Transverse colon (tissue), 4 donors: ENCODE measurements at regions not wholly inside any gene's neighbourhood (a gene's known extent, or its start where the extent isn't known, plus 50 kb on each side); places are given as distances from the start of the nearest gene placed in this dataset.

Experiments used
- DNase-seq: peaks from one replicate; pipeline ENCODE4 v3.0.0-alpha.2; 2019
- H3K27ac ChIP-seq, 4 donors: fragments of 200-600 bp; sonication (generic); 2 replicates each; pipeline ENCODE4 v1.5.1; 2016 to 2018; ENCODE audit warnings: inconsistent platforms in 4 of 4
- H3K27me3 ChIP-seq: fragments of 200-600 bp; sonication (generic); 2 replicates; pipeline ENCODE4 v1.5.1; 2017; ENCODE audit warnings: inconsistent platforms
- H3K36me3 ChIP-seq, 4 donors: fragments of 200-600 bp; sonication (generic); 2 replicates each; pipeline ENCODE4 v1.5.1; 2017 to 2019; ENCODE audit warnings: inconsistent platforms in 4 of 4
- H3K4me1 ChIP-seq, 4 donors: fragments of 200-600 bp; sonication (generic); 2 replicates each; pipeline ENCODE4 v1.5.1; 2017 to 2020; ENCODE audit warnings: inconsistent platforms in 4 of 4
- H3K4me3 ChIP-seq, 4 donors: fragments of 200-600 bp; sonication (generic); 1 replicate in 1 of 4; 2 replicates in 3 of 4; pipeline versions ENCODE4 v1.5.1 to v1.6.1; 2017 to 2019; ENCODE audit warnings: inconsistent platforms in 4 of 4
- H3K9me3 ChIP-seq, 2 donors: fragments of 200-600 bp; sonication (generic); 2 replicates each; pipeline ENCODE4 v1.5.1; 2017 to 2019; ENCODE audit warnings: inconsistent platforms in 2 of 2
- EP300 ChIP-seq: sonication (generic); formaldehyde crosslinking; IDR thresholded peaks from one replicate; pipeline ENCODE4 v1.6.1; 2017; ENCODE audit warnings: antibody characterized with exemption, low read depth
- POLR2A ChIP-seq: fragments of 450-650 bp; IDR thresholded peaks from one replicate; pipeline ENCODE4 v1.6.1; 2016; ENCODE audit warnings: antibody characterized with exemption, mild to moderate bottlenecking, moderate library complexity
- POLR2AphosphoS5 ChIP-seq, 3 donors: sonication (generic); formaldehyde crosslinking; IDR thresholded peaks; one replicate each; pipeline ENCODE4 v1.6.1; 2016; ENCODE audit warnings: antibody characterized with exemption in 3 of 3
- WGBS, 2 donors: methylation state at CpG; one replicate each; pipeline ENCODE4 v1.1.5; 2018; ENCODE audit warnings: low coverage in 1 of 2; 5-methylcytosine and 5-hydroxymethylcytosine counted together
- in situ Hi-C, 4 donors: fragments of 200-750 bp; cut with MboI; loops; one replicate each; pipeline versions ENCODE4 v1.15.0 to v1.15.1; 2017; ENCODE audit warnings: low sequenced_read_pairs in 3 of 4, low pct_ligation_motif_present in 1 of 4, low pct_unique_long_range_greater_than_20kb in 1 of 4
- intact Hi-C: fragments of 100-400 bp; cut with DNase I; formaldehyde crosslinking; loops from one replicate; pipeline ENCODE4 v1.15.1; 2023; ENCODE audit warnings: low total_unique reads
- TF ChIP-seq, protein P1 (sequence below), 5 experiments: fragments of 200-600 bp in 3 of 5; fragments of 450-650 bp in 2 of 5; sonication (generic) in 3 of 5; IDR thresholded peaks; 1 replicate in 2 of 5; 2 replicates in 3 of 5; pipeline ENCODE4 v1.5.1; 2016 to 2017; ENCODE audit warnings: antibody characterized with exemption in 5 of 5, inconsistent platforms in 3 of 5, mild to moderate bottlenecking in 2 of 5, moderate library complexity in 1 of 5

- DNase-seq, result no peak
- no peak overlapping the region for H3K4me3 ChIP-seq
- intact Hi-C loops, result no loop called here
- H3K27me3 ChIP-seq, result no peaks in the 10 kb centered on the region
- H3K36me3 ChIP-seq, result no peaks in the 10 kb centered on the region
- no peak for TF ChIP-seq POLR2A
- no peak for TF ChIP-seq POLR2AphosphoS5 (IDR thresholded peaks at IDR 0.05)
- TF ChIP-seq, protein P1, sequence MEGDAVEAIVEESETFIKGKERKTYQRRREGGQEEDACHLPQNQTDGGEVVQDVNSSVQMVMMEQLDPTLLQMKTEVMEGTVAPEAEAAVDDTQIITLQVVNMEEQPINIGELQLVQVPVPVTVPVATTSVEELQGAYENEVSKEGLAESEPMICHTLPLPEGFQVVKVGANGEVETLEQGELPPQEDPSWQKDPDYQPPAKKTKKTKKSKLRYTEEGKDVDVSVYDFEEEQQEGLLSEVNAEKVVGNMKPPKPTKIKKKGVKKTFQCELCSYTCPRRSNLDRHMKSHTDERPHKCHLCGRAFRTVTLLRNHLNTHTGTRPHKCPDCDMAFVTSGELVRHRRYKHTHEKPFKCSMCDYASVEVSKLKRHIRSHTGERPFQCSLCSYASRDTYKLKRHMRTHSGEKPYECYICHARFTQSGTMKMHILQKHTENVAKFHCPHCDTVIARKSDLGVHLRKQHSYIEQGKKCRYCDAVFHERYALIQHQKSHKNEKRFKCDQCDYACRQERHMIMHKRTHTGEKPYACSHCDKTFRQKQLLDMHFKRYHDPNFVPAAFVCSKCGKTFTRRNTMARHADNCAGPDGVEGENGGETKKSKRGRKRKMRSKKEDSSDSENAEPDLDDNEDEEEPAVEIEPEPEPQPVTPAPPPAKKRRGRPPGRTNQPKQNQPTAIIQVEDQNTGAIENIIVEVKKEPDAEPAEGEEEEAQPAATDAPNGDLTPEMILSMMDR (IDR thresholded peaks at IDR 0.05), result no peak
- in situ Hi-C loops, result no loop called here
- no peaks in the 10 kb centered on the region for H3K9me3 ChIP-seq
- H3K27ac ChIP-seq, result no peak overlapping the region
- no peaks in the 10 kb centered on the region for H3K4me1 ChIP-seq
- 80 to 100% methylated on average over 1 of the region's 1 CpG for WGBS, 2 donors
These were observed 204.0 kb upstream of the POU3F3 start for GRCh38 chr2:104649866-104650265.

DNA sequence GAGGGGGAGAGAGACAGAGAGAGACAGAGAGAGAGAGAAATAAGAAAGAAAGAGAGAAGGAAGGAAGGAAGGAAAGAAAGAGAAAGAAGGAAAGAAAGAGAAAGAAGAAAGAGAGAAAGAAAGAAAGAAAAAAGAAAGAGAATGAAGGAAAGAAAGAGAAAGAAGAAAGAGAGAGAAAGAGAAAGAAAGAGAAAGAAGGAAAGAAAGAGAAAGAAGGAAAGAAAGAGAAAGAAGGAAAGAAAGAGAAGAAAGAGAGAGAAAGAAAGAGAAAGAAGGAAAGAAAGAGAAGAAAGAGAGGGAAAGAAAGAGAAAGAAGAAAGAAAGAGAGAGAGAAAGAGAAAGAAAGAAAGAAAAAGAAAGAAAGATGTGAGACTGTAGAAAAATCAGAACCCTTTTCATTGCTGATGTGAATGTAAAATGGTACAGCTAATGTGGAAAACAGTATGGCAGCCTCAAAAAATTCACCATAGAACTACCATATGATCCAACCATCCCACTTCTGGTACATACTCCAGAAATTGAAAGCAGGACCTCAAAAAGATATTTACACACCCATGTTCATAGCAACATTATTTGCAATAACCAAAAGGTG, 203.4 kb upstream of the POU3F3 start:
- Histone ChIP-seq H3K9me3 (no peaks in the 10 kb centered on the region), H3K27me3 (no peaks in the 10 kb centered on the region), H3K4me1 (no peaks in the 10 kb centered on the region), H3K36me3 (no peaks in the 10 kb centered on the region), H3K4me3 (no peak overlapping the region), H3K27ac (no peak overlapping the region)
- no peak for TF ChIP-seq POLR2A
- TF ChIP-seq POLR2AphosphoS5 (IDR thresholded peaks at IDR 0.05), result no peak
- no peak for TF ChIP-seq EP300
- TF ChIP-seq, protein P1 (IDR thresholded peaks at IDR 0.05), result no peak
- intact Hi-C loops (no loop called here), in situ Hi-C loops (no loop called here)
- no peak for DNase-seq

DNA sequence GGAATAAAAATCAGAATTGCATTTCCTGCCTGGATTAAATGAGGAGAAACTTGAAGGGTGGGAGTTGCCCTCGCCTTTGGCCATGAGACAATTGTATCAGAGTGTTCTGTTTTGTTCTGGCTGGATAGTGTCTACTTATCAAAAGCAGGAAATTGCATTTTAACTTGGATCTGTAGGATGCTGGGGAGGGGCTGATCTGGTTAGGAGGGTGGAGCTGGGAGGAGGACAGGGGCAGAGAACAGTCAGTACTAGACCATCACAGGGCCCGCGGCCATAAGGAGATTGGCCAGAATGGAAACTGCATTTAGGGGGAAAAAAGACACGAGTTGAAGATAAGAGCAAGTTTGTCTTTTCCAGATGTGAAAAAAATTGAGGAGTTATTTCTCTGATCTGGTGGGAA, 199.1 kb upstream of the POU3F3 start:
- Histone ChIP-seq H3K4me3 (no peak overlapping the region), H3K4me1 (no peaks in the 10 kb centered on the region), H3K27me3 (peaks cover 8% of the 10 kb centered on the region), H3K9me3 (no peaks in the 10 kb centered on the region), H3K36me3 (no peaks in the 10 kb centered on the region), H3K27ac (no peak overlapping the region)
- TF ChIP-seq POLR2A, result no peak
- TF ChIP-seq EP300, result no peak
- TF ChIP-seq, protein P1 (IDR thresholded peaks at IDR 0.05), result no peak
- TF ChIP-seq POLR2AphosphoS5 (IDR thresholded peaks at IDR 0.05), result no peak
- DNase-seq, result no peak
- in situ Hi-C loops, result no loop called here
- intact Hi-C loops, result no loop called here
- 57 to 71% methylated on average over 4 of the region's 4 CpGs for WGBS, 2 donors

DNA sequence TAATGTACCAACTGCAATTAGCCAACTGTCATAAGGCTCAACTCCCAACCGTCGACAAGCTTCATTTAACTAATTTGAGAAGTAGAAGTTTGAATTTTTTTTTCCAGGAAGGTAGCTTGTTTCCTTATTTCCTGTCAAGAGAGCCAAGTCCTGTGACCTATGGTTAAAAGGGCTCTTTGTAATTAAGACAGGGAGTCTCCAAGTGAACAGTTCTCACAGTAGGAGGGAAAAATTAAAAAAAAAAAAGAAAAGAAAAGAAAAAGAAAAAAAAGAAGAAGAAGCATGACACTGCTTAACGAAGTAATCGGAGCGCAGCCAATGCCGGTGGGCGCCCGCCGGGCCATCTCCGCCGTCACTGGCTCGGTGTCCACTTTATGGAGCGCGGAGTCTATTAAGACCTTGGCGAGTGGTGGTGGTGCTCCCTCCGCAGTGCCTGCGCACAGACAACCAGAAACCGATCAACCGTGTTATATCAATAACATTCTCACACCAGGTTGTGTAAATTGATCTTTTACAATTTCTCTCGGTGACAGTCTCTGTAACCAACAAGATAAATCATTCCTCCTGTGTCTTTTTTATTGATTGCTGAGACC, 197.2 kb upstream of the POU3F3 start:
- Histone ChIP-seq H3K27me3 (peaks cover 9% of the 10 kb centered on the region), H3K27ac (no peak overlapping the region), H3K4me3 (no peak overlapping the region), H3K9me3 (no peaks in the 10 kb centered on the region), H3K4me1 (no peaks in the 10 kb centered on the region), H3K36me3 (no peaks in the 10 kb centered on the region)
- DNase-seq, result no peak
- in situ Hi-C loops, result no loop called here
- intact Hi-C loops, result no loop called here
- WGBS, 2 donors, result 81 to 83% methylated on average over 20 of the region's 20 CpGs
- TF ChIP-seq, protein P1 (IDR thresholded peaks at IDR 0.05), result no peak
- TF ChIP-seq POLR2AphosphoS5 (IDR thresholded peaks at IDR 0.05) (no peak), POLR2A (no peak), EP300 (no peak)
